ENCODE measurements at regions not wholly inside any gene's neighbourhood (a gene's known extent, or its start where the extent isn't known, plus 50 kb on each side); places are given as distances from the start of the nearest gene placed in this dataset.
"Not testable (repeated sequence)": the region's sequence is repeated elsewhere in the genome, so short reads cannot be mapped to it uniquely, and the experiment has no call there.

DNA sequence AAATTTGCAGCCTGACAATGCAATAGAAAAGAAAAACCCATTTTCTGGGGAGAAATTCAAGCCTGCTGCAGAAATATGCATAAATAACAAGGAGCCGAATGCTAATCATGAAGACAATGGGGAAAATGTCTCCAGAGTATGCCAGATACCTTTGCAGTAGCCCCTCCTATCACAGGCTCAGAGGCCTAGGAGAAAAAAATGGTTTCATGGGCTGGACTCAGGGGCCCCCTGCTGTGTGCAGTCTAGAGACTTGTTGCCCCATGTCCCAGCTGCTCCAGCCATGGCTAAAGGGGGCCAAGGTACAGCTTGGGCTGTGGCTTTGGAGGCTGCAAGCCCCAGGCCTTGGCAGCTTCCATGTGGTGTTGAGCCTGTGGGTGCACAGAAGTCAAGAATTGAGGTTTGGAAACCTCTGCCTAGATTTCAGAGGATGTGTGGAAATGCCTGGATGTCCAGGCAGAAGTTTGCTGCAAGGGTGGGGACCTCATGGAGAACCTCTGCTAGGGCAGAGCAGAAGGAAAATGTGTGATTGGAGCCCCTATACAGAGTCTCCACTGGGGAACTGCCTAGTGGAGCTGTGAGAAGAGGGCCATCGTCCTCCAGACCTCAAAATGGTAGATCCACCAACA lies 53.3 kb upstream of the XIST start:
- H3K4me3 Mint-ChIP-seq; H3K36me3 Mint-ChIP-seq (ENCODE audit: low read depth); intact Hi-C loops (cut with micrococcal nuclease); H3K4me1 Mint-ChIP-seq (ENCODE audit: low read depth); H3K9me3 Mint-ChIP-seq; H3K27me3 Mint-ChIP-seq (ENCODE audit: insufficient read depth); DNase-seq (ENCODE audit: low spot score); H3K27ac Mint-ChIP-seq: not testable (repeated sequence)

DNA sequence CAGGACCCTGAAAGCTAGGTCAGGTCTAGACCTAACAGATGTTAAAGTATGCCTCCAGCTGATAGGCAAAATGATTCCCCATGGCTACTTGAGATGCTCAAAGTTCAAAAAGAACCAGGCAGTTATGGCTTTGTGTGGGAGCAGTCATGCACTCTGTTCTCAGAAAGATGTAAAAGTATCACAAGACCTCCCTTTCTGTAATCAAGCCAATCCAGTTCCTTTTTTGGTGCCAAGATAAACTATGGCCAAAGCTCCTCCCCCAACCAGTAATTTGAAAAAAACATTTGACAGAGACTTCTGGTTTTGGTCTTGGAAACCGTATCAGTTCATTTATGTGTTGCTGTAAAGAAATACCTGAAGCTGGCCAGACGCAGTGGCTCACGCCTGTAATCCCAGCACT lies 51.4 kb upstream of the XIST start:
- H3K27me3 Mint-ChIP-seq (ENCODE audit: insufficient read depth), result no peaks in the 10 kb centered on the region
- no peaks in the 10 kb centered on the region for H3K36me3 Mint-ChIP-seq (ENCODE audit: low read depth)
- no peak overlapping the region for H3K27ac Mint-ChIP-seq
- DNase-seq (ENCODE audit: low spot score), result no peak
- H3K4me3 Mint-ChIP-seq, result no peak overlapping the region
- no peaks in the 10 kb centered on the region for H3K4me1 Mint-ChIP-seq (ENCODE audit: low read depth)
- peaks cover 6% of the 10 kb centered on the region for H3K9me3 Mint-ChIP-seq
- intact Hi-C loops (cut with micrococcal nuclease), result no loop called here
